ENCODE measurements at regions not wholly inside any gene's neighbourhood (a gene's known extent, or its start where the extent isn't known, plus 50 kb on each side); places are given as distances from the start of the nearest gene placed in this dataset.

- BruUV-seq (replicated peaks), result no TSS peak
- Histone ChIP-seq H3K9me3 (ENCODE audit: low read length) (no peaks in the 10 kb centered on the region), H3K79me2 (ENCODE audit: low read length) (no peaks in the 10 kb centered on the region), H3K4me3 (ENCODE audit: low read length) (no peak overlapping the region), H3K36me3 (ENCODE audit: low read depth, low read length) (no peaks in the 10 kb centered on the region), H3K27me3 (ENCODE audit: low read length) (no peaks in the 10 kb centered on the region), H3K9me2 (replicated peaks; ENCODE audit: low read length) (no peaks in the 10 kb centered on the region), H3K4me1 (ENCODE audit: insufficient read depth, low read length) (peaks cover 8% of the 10 kb centered on the region; the same call in 1 of the 2 replicates), H3K27ac (ENCODE audit: low read length) (0 out of 2 replicates have a peak overlapping the region, but pooled peaks have one; percentile 8), H4K20me1 (ENCODE audit: low read length) (no peaks in the 10 kb centered on the region), H3K9ac (ENCODE audit: low read length) (no peak overlapping the region), H2AFZ (ENCODE audit: low read length) (0 out of 2 replicates have a peak overlapping the region, but pooled peaks have one; percentile 27), H3K4me2 (ENCODE audit: low read length) (0 out of 2 replicates have a peak overlapping the region, but pooled peaks have one; percentile 10), H3F3A (ENCODE audit: low read length, unreplicated experiment) (no peaks in the 10 kb centered on the region)
- DNase-seq (peak; percentile 58), ATAC-seq (peak; percentile 48)
- intact Hi-C loops (cut with micrococcal nuclease), result no loop called here
- TF ChIP-seq EZH2 (IDR thresholded peaks at IDR 0.05; ENCODE audit: low read length, unreplicated experiment), result no peak
- TF ChIP-seq CTCF (conservative IDR thresholded peaks at IDR 0.05; ENCODE audit: low read depth, low read length), result no peak
- no peak for TF ChIP-seq EZH2phosphoT487 (IDR thresholded peaks at IDR 0.05; ENCODE audit: borderline replicate concordance, low read length)
- POLR2A ChIA-PET (ENCODE audit: unreplicated experiment), result no interaction called here
- CTCF ChIA-PET, result no interaction called here
Measured at GRCh38 chr12:70994217-70994788, 73.8 kb upstream of the PTPRR start.

- Histone ChIP-seq H4K20me1 (ENCODE audit: low read length) (no peaks in the 10 kb centered on the region), H3K4me2 (ENCODE audit: low read length) (no peak overlapping the region), H3K9ac (ENCODE audit: low read length) (no peak overlapping the region), H2AFZ (ENCODE audit: low read length) (no peak overlapping the region), H3K27ac (ENCODE audit: low read length) (no peak overlapping the region), H3F3A (ENCODE audit: low read length, unreplicated experiment) (no peaks in the 10 kb centered on the region), H3K9me3 (ENCODE audit: low read length) (no peaks in the 10 kb centered on the region), H3K9me2 (replicated peaks; ENCODE audit: low read length) (no peaks in the 10 kb centered on the region), H3K27me3 (ENCODE audit: low read length) (no peaks in the 10 kb centered on the region), H3K79me2 (ENCODE audit: low read length) (no peaks in the 10 kb centered on the region), H3K36me3 (ENCODE audit: low read depth, low read length) (no peaks in the 10 kb centered on the region), H3K4me3 (ENCODE audit: low read length) (no peak overlapping the region), H3K4me1 (ENCODE audit: insufficient read depth, low read length) (peaks cover 2% of the 10 kb centered on the region; the same call in 1 of the 2 replicates)
- BruUV-seq (replicated peaks), result no TSS peak
- CTCF ChIA-PET, result no interaction called here
- intact Hi-C loops (cut with micrococcal nuclease), result no loop called here
- DNase-seq, result no peak
- TF ChIP-seq EZH2phosphoT487 (IDR thresholded peaks at IDR 0.05; ENCODE audit: borderline replicate concordance, low read length), result no peak
- TF ChIP-seq EZH2 (IDR thresholded peaks at IDR 0.05; ENCODE audit: low read length, unreplicated experiment), result no peak
- no peak for TF ChIP-seq CTCF (conservative IDR thresholded peaks at IDR 0.05; ENCODE audit: low read depth, low read length)
- POLR2A ChIA-PET (ENCODE audit: unreplicated experiment), result no interaction called here
- no peak for ATAC-seq
Measured at GRCh38 chr12:70989232-70989631, 68.7 kb upstream of the PTPRR start.

- Histone ChIP-seq H3K4me1 (ENCODE audit: insufficient read depth, low read length) (no peaks in the 10 kb centered on the region), H3K4me3 (ENCODE audit: low read length) (no peak overlapping the region), H2AFZ (ENCODE audit: low read length) (no peak overlapping the region), H3K9me3 (ENCODE audit: low read length) (no peaks in the 10 kb centered on the region), H3K79me2 (ENCODE audit: low read length) (no peaks in the 10 kb centered on the region), H3K27ac (ENCODE audit: low read length) (no peak overlapping the region), H3K9me2 (replicated peaks; ENCODE audit: low read length) (no peaks in the 10 kb centered on the region), H3K36me3 (ENCODE audit: low read depth, low read length) (no peaks in the 10 kb centered on the region), H3F3A (ENCODE audit: low read length, unreplicated experiment) (no peaks in the 10 kb centered on the region), H4K20me1 (ENCODE audit: low read length) (no peaks in the 10 kb centered on the region), H3K27me3 (ENCODE audit: low read length) (no peaks in the 10 kb centered on the region), H3K9ac (ENCODE audit: low read length) (no peak overlapping the region), H3K4me2 (ENCODE audit: low read length) (no peak overlapping the region)
- DNase-seq (no peak), ATAC-seq (no peak)
- POLR2A ChIA-PET (ENCODE audit: unreplicated experiment), result no interaction called here
- BruUV-seq (replicated peaks), result no TSS peak
- CTCF ChIA-PET, result no interaction called here
- TF ChIP-seq EZH2phosphoT487 (IDR thresholded peaks at IDR 0.05; ENCODE audit: borderline replicate concordance, low read length) (no peak), EZH2 (IDR thresholded peaks at IDR 0.05; ENCODE audit: low read length, unreplicated experiment) (no peak), CTCF (conservative IDR thresholded peaks at IDR 0.05; ENCODE audit: low read depth, low read length) (no peak)
- intact Hi-C loops (cut with micrococcal nuclease), result no loop called here
Measured at GRCh38 chr12:70985850-70986249, 65.3 kb upstream of the PTPRR start.

All from PC-3 (cell line).